Right cardiac atrium (tissue), 5 donors: ENCODE measurements at regions not wholly inside any gene's neighbourhood (a gene's known extent, or its start where the extent isn't known, plus 50 kb on each side); places are given as distances from the start of the nearest gene placed in this dataset.
"Not testable (repeated sequence)": the region's sequence is repeated elsewhere in the genome, so short reads cannot be mapped to it uniquely, and the experiment has no call there.

Experiments
- ATAC-seq, 2 donors: fragments of 200-7000 bp; cut with Tn5 transposase; one replicate each; pipeline versions ENCODE4 v1.8.0 to v1.9.1; 2020; ENCODE audit warnings: moderate library complexity in 2 of 2, mild to moderate bottlenecking in 1 of 2
- DNase-seq, 3 donors: peaks; one replicate each; pipeline ENCODE4 v3.0.0-alpha.2; 2020
- H3K27ac ChIP-seq: one replicate; pipeline ENCODE4 v1.5.1; 2013; ENCODE audit warnings: mild to moderate bottlenecking, low read length, control low read depth, moderate library complexity
- H3K27me3 ChIP-seq: one replicate; pipeline ENCODE4 v1.6.1; 2013; ENCODE audit not compliant: control insufficient read depth, insufficient read depth
- H3K4me1 ChIP-seq: one replicate; pipeline ENCODE4 v1.6.1; 2013; ENCODE audit warnings: low read length; ENCODE audit not compliant: control insufficient read depth, insufficient read depth
- H3K4me3 ChIP-seq: one replicate; pipeline ENCODE4 v1.5.1; 2013; ENCODE audit warnings: low read length, control low read depth
- H3K9me3 ChIP-seq: one replicate; pipeline ENCODE4 v1.6.1; 2013; ENCODE audit warnings: low read length; ENCODE audit not compliant: control insufficient read depth
- WGBS: extraction: QIAGEN DNeasy Blood & Tissue Kit; methylation state at CpG from one replicate; pipeline ENCODE4 v1.1.7; 2013; 5-methylcytosine and 5-hydroxymethylcytosine counted together
- intact Hi-C, 4 donors: fragments of 100-400 bp; cut with DNase I; formaldehyde crosslinking; loops; one replicate each; pipeline versions ENCODE4 v1.11.0 to v1.14.0; 2022 to 2023
- donor health status: healthy with polysubstance abuse.
- donor health status: DM: no; HTN: yes; CAD: no.
- donor health status: DM: no; HTN: no; CAD: no.
- donor health status: DM: no; HTN: yes; CAD: no; lungs with severe emphysema.
- donor health status: DM: yes; HTN: yes; CAD: no.

DNA sequence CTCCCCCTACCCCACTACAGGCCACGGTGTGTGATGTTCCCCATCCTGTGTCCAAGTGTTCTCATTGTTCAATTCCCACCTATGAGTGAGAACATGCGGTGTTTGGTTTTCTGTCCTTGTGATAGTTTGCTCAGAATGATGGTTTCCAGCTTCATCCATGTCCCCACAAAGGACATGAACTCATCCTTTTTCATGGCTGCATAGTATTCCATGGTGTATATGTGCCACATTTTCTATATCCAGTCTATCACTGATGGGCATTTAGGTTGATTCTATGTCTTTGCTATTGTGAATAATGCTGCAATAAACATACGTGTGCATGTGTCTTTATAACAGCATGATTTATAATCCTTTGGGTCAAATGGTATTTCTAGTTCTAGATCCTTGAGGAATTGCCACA lies 573.4 kb downstream of the TMTC2 start:
- 96% methylated on average over 3 of the region's 3 CpGs for WGBS
- H3K27me3 ChIP-seq, DNase-seq, H3K4me1 ChIP-seq, intact Hi-C loops, ATAC-seq, H3K4me3 ChIP-seq, H3K27ac ChIP-seq, H3K9me3 ChIP-seq: not testable (repeated sequence)

DNA sequence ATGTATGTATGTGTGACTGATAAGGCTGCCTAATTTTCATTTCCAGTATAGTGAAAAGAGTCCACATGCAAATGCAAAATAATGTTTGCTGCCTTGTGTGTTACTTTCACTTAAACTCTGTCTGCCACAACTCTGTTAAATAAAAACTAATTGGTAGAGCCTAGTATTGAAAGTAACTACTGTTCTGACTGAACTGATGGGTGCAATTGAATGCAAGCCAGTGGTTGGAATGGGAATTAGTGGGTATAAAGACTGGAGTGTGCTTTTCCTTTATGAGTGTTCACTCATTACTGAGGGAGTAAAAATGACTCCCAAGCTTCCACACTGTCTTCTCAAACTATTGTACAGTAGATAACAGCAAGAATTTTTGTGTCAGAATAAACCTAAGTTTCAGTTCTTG lies 571.0 kb downstream of the TMTC2 start:
- H3K27me3 ChIP-seq: no peaks in the 10 kb centered on the region
- intact Hi-C loops: no loop called here

DNA sequence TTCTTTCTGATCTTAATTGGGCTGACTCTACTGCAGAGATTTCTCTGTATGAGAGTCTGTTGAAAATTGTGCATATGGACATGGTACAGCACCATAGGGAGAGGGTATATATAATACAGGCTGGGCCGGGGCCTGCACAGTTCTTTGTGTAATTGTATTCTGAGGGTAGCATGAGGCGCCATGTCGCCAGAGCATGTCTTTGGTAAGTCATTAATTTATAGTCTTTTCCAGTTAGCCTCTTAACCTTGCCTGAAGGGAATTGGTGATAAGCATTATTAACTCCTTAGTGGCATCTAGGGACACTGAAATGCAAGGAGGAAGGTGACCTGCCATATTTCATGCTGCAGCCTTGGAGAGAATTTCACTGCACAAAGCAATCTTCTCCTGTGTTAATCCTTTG lies 569.9 kb downstream of the TMTC2 start:
- no peaks in the 10 kb centered on the region for H3K27me3 ChIP-seq
- intact Hi-C loops: no loop called here
- ATAC-seq (no peak), DNase-seq (no peak)
- no peak overlapping the region for H3K27ac ChIP-seq
- H3K4me1 ChIP-seq: no peaks in the 10 kb centered on the region
- no peaks in the 10 kb centered on the region for H3K9me3 ChIP-seq
- 89% methylated on average over 3 of the region's 3 CpGs for WGBS
- H3K4me3 ChIP-seq: no peak overlapping the region

More for the DNA sequence above, 571.0 kb downstream of the TMTC2 start:
- H3K4me1 ChIP-seq: no peaks in the 10 kb centered on the region
- DNase-seq: no peak
- H3K27ac ChIP-seq: no peak overlapping the region
- no peaks in the 10 kb centered on the region for H3K9me3 ChIP-seq
- no peak for ATAC-seq
- H3K4me3 ChIP-seq: no peak overlapping the region

DNA sequence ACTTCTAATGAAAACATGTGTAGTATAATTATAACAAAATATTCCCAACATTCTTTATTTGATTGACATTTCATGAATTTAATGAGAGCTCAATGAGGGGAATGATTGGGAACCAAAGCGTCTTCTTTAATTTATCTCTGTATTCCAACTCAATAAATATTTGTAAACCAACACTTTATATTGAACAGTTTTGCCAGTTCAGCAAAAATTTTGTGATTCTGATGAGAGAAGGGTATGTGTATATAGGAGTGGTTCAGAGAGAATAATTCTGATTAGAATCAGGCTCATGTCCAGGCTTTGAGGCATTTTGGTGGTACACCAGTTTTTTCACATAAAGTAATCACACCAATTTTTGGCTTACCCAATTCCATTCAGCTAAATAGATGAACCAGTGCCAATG lies 564.2 kb downstream of the TMTC2 start:
- WGBS: 91% methylated on average over 1 of the region's 1 CpG
- no peaks in the 10 kb centered on the region for H3K4me1 ChIP-seq
- no peak overlapping the region for H3K4me3 ChIP-seq
- H3K9me3 ChIP-seq: no peaks in the 10 kb centered on the region
- no peaks in the 10 kb centered on the region for H3K27me3 ChIP-seq
- intact Hi-C loops: no loop called here
- ATAC-seq: no peak
- no peak for DNase-seq
- no peak overlapping the region for H3K27ac ChIP-seq

DNA sequence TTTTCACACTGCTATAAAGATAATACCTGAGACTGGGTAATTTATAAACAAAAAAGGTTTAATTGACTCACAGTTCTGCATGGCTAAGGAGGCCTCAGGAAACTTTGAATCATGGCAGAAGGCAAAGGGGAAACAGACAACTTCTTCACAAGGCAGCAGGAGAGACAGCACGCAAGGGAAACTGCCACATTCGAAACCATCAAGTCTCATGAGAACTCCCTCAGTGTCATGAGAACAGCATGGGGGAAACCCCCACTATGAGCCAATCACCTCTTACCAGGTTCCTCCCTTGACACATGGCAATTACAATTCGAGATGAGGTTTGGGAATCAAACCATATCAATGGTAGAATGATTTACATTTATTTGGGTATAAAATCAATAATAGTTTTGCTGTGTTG lies 558.5 kb downstream of the TMTC2 start:
- no peak for ATAC-seq
- Histone ChIP-seq H3K27me3 (no peaks in the 10 kb centered on the region), H3K27ac (no peak overlapping the region), H3K4me1 (no peaks in the 10 kb centered on the region), H3K4me3 (no peak overlapping the region), H3K9me3 (no peaks in the 10 kb centered on the region)
- 88% methylated on average over 3 of the region's 3 CpGs for WGBS
- intact Hi-C loops: no loop called here
- no peak for DNase-seq

DNA sequence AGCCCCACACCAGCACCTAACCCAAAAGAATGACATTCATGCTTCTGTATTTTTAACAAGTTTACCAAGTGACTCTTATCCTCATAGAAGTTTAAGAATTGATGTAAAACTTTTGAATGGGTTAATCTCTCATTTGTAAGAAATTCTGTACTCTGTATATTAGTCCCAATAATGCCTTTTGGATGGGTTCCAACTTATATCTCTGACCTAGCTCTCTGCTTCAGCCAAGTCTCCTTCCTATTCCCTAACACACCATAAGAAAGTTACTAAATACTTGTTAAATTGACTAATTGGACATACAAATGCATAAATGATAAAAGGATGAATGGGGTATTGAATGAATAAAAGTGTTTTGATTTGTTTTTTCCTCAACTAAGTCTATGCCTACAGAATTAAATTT lies 557.3 kb downstream of the TMTC2 start:
- DNase-seq (no peak), ATAC-seq (no peak)
- H3K27me3 ChIP-seq: no peaks in the 10 kb centered on the region
- no peaks in the 10 kb centered on the region for H3K4me1 ChIP-seq
- H3K27ac ChIP-seq: no peak overlapping the region
- H3K9me3 ChIP-seq: no peaks in the 10 kb centered on the region
- no peak overlapping the region for H3K4me3 ChIP-seq
- intact Hi-C loops: no loop called here

DNA sequence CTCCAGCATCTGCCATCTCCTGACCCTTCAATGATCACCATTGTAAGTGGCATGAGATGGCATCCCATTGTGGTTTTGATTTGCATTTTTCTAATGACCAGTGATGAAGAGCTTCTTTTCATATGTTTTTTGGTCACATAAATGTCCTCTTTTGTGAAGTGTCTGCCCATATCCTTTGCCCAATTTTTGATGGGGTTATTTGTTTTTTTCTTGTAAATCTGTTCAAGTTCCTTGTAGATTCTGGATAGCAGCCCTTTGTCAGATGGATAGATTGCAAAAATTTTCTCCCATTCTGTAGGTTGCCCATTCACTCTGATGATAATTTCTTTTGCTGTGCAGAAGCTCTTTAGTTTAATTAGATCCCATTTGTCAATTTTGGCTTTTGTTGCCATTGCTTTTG lies 547.3 kb downstream of the TMTC2 start:
- H3K27me3 ChIP-seq, intact Hi-C loops, H3K27ac ChIP-seq, DNase-seq, H3K4me3 ChIP-seq, H3K9me3 ChIP-seq, H3K4me1 ChIP-seq, ATAC-seq: not testable (repeated sequence)

DNA sequence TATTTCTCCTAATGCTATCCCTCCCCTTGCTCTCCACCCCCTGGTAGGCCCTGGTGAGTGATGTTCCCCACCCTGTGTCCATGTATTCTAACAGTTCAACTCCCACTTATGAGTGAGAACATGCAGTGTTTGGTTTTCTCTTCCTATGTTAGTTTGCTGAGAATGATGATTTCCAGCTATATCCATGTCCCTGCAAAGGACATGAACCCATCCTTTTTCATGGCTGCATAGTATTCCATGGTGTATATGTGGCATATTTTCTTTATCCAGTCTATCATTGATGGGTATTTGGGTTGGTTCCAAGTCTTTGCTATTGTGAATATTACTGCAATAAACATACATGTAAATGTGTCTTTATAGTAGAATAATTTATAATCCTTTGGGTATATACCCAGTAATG lies 540.3 kb downstream of the TMTC2 start:
- ATAC-seq, H3K27me3 ChIP-seq, H3K4me3 ChIP-seq, H3K4me1 ChIP-seq, H3K27ac ChIP-seq, DNase-seq, intact Hi-C loops, H3K9me3 ChIP-seq: not testable (repeated sequence)

DNA sequence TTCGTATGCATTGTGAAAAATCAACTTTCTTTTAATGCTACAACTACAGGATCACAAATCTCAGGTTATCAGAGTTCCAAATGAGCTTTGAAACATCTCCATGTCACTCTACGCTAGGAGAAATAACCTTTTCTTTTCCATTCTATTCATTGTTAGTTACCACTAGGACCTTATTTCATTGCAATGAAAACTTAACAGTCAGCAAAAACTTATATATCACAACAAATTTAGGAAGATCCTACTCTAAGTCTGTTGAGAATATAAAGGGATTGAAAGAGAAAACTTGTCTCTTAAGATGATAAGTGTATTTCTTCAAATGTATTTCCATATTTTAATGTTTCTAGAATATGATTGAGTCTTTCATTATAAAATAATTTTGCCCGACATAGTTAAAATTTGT lies 539.1 kb downstream of the TMTC2 start:
- no peaks in the 10 kb centered on the region for H3K27me3 ChIP-seq
- H3K4me3 ChIP-seq: no peak overlapping the region
- intact Hi-C loops: no loop called here
- DNase-seq (no peak), ATAC-seq (no peak)
- no peaks in the 10 kb centered on the region for H3K4me1 ChIP-seq
- H3K27ac ChIP-seq: no peak overlapping the region
- no peaks in the 10 kb centered on the region for H3K9me3 ChIP-seq
- 95% methylated on average over 3 of the region's 3 CpGs for WGBS

DNA sequence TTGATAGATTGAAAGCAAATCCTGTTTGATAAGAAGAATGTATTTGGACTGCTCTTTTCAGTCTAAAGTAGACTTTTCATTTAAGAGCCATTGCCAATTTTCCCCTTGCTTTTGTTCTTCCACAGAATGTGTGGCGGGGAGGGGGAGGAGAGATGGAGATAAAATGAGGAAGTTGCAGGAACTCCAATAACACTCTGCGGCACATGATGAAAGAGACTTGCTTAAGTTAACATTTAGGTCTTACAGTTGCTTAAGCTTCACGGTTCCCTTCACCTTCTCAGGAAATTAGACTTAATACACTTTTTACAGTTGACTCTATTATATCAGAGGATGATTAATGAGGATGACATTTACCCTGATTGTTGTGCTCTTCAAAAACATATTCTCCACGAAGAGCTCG lies 537.3 kb downstream of the TMTC2 start:
- DNase-seq: no peak
- Histone ChIP-seq H3K27me3 (no peaks in the 10 kb centered on the region), H3K4me3 (no peak overlapping the region), H3K9me3 (no peaks in the 10 kb centered on the region), H3K4me1 (no peaks in the 10 kb centered on the region), H3K27ac (no peak overlapping the region)
- ATAC-seq: no peak
- intact Hi-C loops: no loop called here
- WGBS: 48% methylated on average over 5 of the region's 5 CpGs

DNA sequence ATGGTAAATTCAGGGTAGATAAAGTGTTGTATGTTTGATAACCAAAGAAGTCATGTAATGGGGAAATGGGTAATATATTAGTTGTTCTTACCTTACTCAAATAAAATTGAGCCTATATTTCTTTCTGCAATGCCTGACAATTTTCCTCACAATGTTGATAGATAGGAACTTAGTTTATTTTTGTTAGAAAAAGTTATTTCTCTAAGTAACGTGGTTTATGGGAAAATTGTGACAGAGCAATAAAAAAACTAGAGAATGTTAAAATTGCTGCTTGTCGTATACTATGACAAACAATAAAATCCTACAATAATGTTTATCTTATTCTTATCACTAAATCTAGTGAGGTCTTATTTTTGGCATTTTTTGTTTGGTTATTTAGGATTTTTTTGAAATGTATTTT lies 534.1 kb downstream of the TMTC2 start:
- no peak overlapping the region for H3K4me3 ChIP-seq
- H3K27ac ChIP-seq: no peak overlapping the region
- no peak for ATAC-seq
- H3K9me3 ChIP-seq: no peaks in the 10 kb centered on the region
- no peaks in the 10 kb centered on the region for H3K4me1 ChIP-seq
- WGBS: 82% methylated on average over 2 of the region's 2 CpGs
- no peak for DNase-seq
- intact Hi-C loops: no loop called here
- no peaks in the 10 kb centered on the region for H3K27me3 ChIP-seq

DNA sequence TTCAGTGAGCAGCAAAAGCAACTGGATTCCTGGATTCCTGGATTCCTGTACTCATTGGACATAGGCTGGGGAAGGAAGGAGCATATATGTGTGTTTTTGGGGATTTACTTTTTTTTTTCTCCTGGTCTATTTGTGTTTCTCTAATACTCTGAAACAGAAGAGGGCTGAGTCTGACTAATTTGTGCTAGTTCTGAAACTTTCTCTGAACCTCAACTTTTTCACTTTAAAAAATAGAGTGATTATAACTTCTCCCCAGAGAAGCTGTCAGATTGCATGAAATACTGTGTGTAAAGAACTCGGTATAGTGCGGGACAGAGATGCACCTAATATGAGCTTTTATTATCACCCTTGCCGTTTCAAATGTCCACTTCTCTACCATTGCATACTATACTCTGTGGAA lies 529.5 kb downstream of the TMTC2 start:
- H3K27me3 ChIP-seq: no peaks in the 10 kb centered on the region
- no peak overlapping the region for H3K27ac ChIP-seq
- intact Hi-C loops: no loop called here
- WGBS: 91% methylated on average over 3 of the region's 3 CpGs
- DNase-seq: no peak
- H3K9me3 ChIP-seq: no peaks in the 10 kb centered on the region
- H3K4me1 ChIP-seq: no peaks in the 10 kb centered on the region
- no peak overlapping the region for H3K4me3 ChIP-seq
- ATAC-seq: no peak
